ENCODE measurements at regions not wholly inside any gene's neighbourhood (a gene's known extent, or its start where the extent isn't known, plus 50 kb on each side); places are given as distances from the start of the nearest gene placed in this dataset.
"Not testable (repeated sequence)": the region's sequence is repeated elsewhere in the genome, so short reads cannot be mapped to it uniquely, and the experiment has no call there.

GRCh38 chr3:68676136-68676535 is 256.2 kb downstream of the TAFA4 start:
- no peaks in the 10 kb centered on the region for H3K4me1 ChIP-seq
- H3K4me3 ChIP-seq, result no peak overlapping the region
- H3K9me3 ChIP-seq, result no peaks in the 10 kb centered on the region
- DNase-seq (ENCODE audit: extremely low spot score), result no peak
- TF ChIP-seq POLR2AphosphoS5 (IDR thresholded peaks at IDR 0.05) (no peak), EP300 (IDR thresholded peaks at IDR 0.05) (no peak), CTCF (IDR thresholded peaks at IDR 0.05) (no peak), POLR2A (IDR thresholded peaks at IDR 0.05; ENCODE audit: low read depth) (no peak)
- no peaks in the 10 kb centered on the region for H3K27me3 ChIP-seq
- WGBS, result 88% methylated on average over 3 of the region's 3 CpGs
- intact Hi-C loops (cut with DNase I), result no loop called here
- H3K36me3 ChIP-seq, result no peaks in the 10 kb centered on the region
- H3K27ac ChIP-seq (replicated peaks in 1 of 4), result no peak overlapping the region

- Histone ChIP-seq H3K4me3 (no peak overlapping the region), H3K4me1 (no peaks in the 10 kb centered on the region), H3K27me3 (no peaks in the 10 kb centered on the region), H3K9me3 (no peaks in the 10 kb centered on the region), H3K27ac (replicated peaks in 1 of 4) (no peak overlapping the region), H3K36me3 (no peaks in the 10 kb centered on the region)
- TF ChIP-seq POLR2A (IDR thresholded peaks at IDR 0.05; ENCODE audit: low read depth), result no peak
- no peak for TF ChIP-seq CTCF (IDR thresholded peaks at IDR 0.05)
- TF ChIP-seq EP300 (IDR thresholded peaks at IDR 0.05), result no peak
- no peak for TF ChIP-seq POLR2AphosphoS5 (IDR thresholded peaks at IDR 0.05)
- no peak for DNase-seq (ENCODE audit: extremely low spot score)
- intact Hi-C loops (cut with DNase I), result no loop called here
Observed at GRCh38 chr3:68667346-68667745, 265.0 kb downstream of the TAFA4 start.

GRCh38 chr3:68666429-68667136 is 265.8 kb downstream of the TAFA4 start:
- TF ChIP-seq EP300 (IDR thresholded peaks at IDR 0.05), result no peak
- TF ChIP-seq POLR2A (IDR thresholded peaks at IDR 0.05; ENCODE audit: low read depth), result no peak
- no peak for TF ChIP-seq POLR2AphosphoS5 (IDR thresholded peaks at IDR 0.05)
- TF ChIP-seq CTCF (IDR thresholded peaks at IDR 0.05), result no peak
- Histone ChIP-seq H3K27ac (replicated peaks in 1 of 4) (no peak overlapping the region), H3K9me3 (no peaks in the 10 kb centered on the region), H3K36me3 (no peaks in the 10 kb centered on the region), H3K27me3 (no peaks in the 10 kb centered on the region), H3K4me1 (no peaks in the 10 kb centered on the region), H3K4me3 (no peak overlapping the region)
- intact Hi-C loops (cut with DNase I), result no loop called here
- 49% methylated on average over 4 of the region's 4 CpGs for WGBS
- DNase-seq (ENCODE audit: extremely low spot score), result no peak

- Histone ChIP-seq H3K9me3 (no peaks in the 10 kb centered on the region), H3K27ac (replicated peaks in 1 of 4) (no peak overlapping the region), H3K4me1 (no peaks in the 10 kb centered on the region), H3K36me3 (no peaks in the 10 kb centered on the region), H3K27me3 (no peaks in the 10 kb centered on the region), H3K4me3 (no peak overlapping the region)
- no peak for DNase-seq (ENCODE audit: extremely low spot score)
- TF ChIP-seq POLR2A (IDR thresholded peaks at IDR 0.05; ENCODE audit: low read depth), result no peak
- no peak for TF ChIP-seq EP300 (IDR thresholded peaks at IDR 0.05)
- no peak for TF ChIP-seq POLR2AphosphoS5 (IDR thresholded peaks at IDR 0.05)
- no peak for TF ChIP-seq CTCF (IDR thresholded peaks at IDR 0.05)
- intact Hi-C loops (cut with DNase I), result no loop called here
- WGBS, result 66% methylated on average over 1 of the region's 1 CpG
Observed at GRCh38 chr3:68664276-68664675, 268.1 kb downstream of the TAFA4 start.

GRCh38 chr3:68662176-68662575 is 270.2 kb downstream of the TAFA4 start:
- no peak for DNase-seq (ENCODE audit: extremely low spot score)
- no peak for TF ChIP-seq POLR2AphosphoS5 (IDR thresholded peaks at IDR 0.05)
- TF ChIP-seq POLR2A (IDR thresholded peaks at IDR 0.05; ENCODE audit: low read depth), result no peak
- H3K27ac ChIP-seq (replicated peaks in 1 of 4), result no peak overlapping the region
- no peaks in the 10 kb centered on the region for H3K4me1 ChIP-seq
- intact Hi-C loops (cut with DNase I), result no loop called here
- H3K9me3 ChIP-seq, result no peaks in the 10 kb centered on the region
- H3K27me3 ChIP-seq, result no peaks in the 10 kb centered on the region
- no peak overlapping the region for H3K4me3 ChIP-seq
- H3K36me3 ChIP-seq, result no peaks in the 10 kb centered on the region
- 95% methylated on average over 1 of the region's 1 CpG for WGBS

- H3K27me3 ChIP-seq; H3K36me3 ChIP-seq; H3K4me3 ChIP-seq; H3K9me3 ChIP-seq; H3K4me1 ChIP-seq; intact Hi-C loops (cut with DNase I); H3K27ac ChIP-seq (replicated peaks in 1 of 4); DNase-seq (ENCODE audit: extremely low spot score): not testable (repeated sequence)
- WGBS, result 92% methylated on average over 3 of the region's 3 CpGs
Observed at GRCh38 chr3:68650657-68651056, 281.7 kb downstream of the TAFA4 start.
